ENCODE measurements at regions not wholly inside any gene's neighbourhood (a gene's known extent, or its start where the extent isn't known, plus 50 kb on each side); places are given as distances from the start of the nearest gene placed in this dataset.

DNA sequence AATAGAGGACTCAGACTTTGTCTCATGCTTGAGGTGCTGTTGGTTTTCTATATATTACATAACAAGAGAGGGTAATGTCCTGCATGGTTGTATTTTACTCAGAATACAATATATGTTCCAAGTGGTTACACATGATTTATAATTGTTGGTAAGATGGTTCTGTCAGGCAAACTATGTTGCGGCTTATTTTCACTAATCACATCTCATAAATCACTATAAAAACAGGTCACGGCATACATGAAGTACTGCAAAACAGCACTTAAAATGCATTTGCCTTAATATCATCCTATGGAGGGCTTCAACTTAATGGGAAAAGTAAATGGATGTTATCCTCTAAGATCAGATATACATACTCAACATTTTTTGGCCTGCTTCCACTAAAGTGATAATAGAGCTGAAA, 246.0 kb upstream of the ARSJ start:
- no peaks in the 10 kb centered on the region for H3K36me3 ChIP-seq (ENCODE audit: low read depth)
- ATAC-seq (ENCODE audit: low read depth) (no peak), DNase-seq (ENCODE audit: low spot score) (no peak)
- no peaks in the 10 kb centered on the region for H3K4me1 ChIP-seq (ENCODE audit: insufficient read depth, poor library complexity, severe bottlenecking)
- H3K4me3 ChIP-seq (ENCODE audit: severe bottlenecking) = no peak overlapping the region
- TF ChIP-seq, protein P1, sequence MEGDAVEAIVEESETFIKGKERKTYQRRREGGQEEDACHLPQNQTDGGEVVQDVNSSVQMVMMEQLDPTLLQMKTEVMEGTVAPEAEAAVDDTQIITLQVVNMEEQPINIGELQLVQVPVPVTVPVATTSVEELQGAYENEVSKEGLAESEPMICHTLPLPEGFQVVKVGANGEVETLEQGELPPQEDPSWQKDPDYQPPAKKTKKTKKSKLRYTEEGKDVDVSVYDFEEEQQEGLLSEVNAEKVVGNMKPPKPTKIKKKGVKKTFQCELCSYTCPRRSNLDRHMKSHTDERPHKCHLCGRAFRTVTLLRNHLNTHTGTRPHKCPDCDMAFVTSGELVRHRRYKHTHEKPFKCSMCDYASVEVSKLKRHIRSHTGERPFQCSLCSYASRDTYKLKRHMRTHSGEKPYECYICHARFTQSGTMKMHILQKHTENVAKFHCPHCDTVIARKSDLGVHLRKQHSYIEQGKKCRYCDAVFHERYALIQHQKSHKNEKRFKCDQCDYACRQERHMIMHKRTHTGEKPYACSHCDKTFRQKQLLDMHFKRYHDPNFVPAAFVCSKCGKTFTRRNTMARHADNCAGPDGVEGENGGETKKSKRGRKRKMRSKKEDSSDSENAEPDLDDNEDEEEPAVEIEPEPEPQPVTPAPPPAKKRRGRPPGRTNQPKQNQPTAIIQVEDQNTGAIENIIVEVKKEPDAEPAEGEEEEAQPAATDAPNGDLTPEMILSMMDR (IDR thresholded peaks at IDR 0.05; ENCODE audit: poor library complexity, severe bottlenecking) = no peak
- H3K27me3 ChIP-seq (ENCODE audit: insufficient read depth, poor library complexity, severe bottlenecking) = no peaks in the 10 kb centered on the region
- no peaks in the 10 kb centered on the region for H3K9me3 ChIP-seq (ENCODE audit: severe bottlenecking)
- no peak overlapping the region for H3K27ac ChIP-seq (ENCODE audit: poor library complexity, severe bottlenecking)

DNA sequence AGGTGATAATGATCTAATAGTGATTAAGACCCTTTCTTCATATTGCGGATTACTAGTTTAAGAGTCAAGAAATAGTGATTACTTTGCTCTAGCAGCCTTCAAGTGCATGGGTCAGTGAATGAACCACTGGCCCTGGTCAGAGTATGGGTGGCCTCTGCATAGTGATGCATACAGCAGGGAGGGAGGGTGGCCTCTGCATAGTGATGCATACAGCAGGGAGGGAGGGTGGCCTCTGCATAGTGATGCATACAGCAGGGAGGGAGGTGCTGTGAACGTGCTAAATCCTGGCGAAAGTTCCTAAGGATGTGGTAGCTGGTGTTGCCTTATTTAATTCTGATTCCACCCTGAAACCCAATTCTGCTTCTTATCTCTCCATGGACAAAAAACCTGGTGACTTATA, 246.7 kb upstream of the ARSJ start:
- Histone ChIP-seq H3K27ac (ENCODE audit: poor library complexity, severe bottlenecking) (no peak overlapping the region), H3K4me1 (ENCODE audit: insufficient read depth, poor library complexity, severe bottlenecking) (no peaks in the 10 kb centered on the region), H3K9me3 (ENCODE audit: severe bottlenecking) (no peaks in the 10 kb centered on the region), H3K36me3 (ENCODE audit: low read depth) (no peaks in the 10 kb centered on the region), H3K4me3 (ENCODE audit: severe bottlenecking) (no peak overlapping the region), H3K27me3 (ENCODE audit: insufficient read depth, poor library complexity, severe bottlenecking) (no peaks in the 10 kb centered on the region)
- no peak for ATAC-seq (ENCODE audit: low read depth)
- no peak for DNase-seq (ENCODE audit: low spot score)
- TF ChIP-seq, protein P1 (IDR thresholded peaks at IDR 0.05; ENCODE audit: poor library complexity, severe bottlenecking) = no peak

DNA sequence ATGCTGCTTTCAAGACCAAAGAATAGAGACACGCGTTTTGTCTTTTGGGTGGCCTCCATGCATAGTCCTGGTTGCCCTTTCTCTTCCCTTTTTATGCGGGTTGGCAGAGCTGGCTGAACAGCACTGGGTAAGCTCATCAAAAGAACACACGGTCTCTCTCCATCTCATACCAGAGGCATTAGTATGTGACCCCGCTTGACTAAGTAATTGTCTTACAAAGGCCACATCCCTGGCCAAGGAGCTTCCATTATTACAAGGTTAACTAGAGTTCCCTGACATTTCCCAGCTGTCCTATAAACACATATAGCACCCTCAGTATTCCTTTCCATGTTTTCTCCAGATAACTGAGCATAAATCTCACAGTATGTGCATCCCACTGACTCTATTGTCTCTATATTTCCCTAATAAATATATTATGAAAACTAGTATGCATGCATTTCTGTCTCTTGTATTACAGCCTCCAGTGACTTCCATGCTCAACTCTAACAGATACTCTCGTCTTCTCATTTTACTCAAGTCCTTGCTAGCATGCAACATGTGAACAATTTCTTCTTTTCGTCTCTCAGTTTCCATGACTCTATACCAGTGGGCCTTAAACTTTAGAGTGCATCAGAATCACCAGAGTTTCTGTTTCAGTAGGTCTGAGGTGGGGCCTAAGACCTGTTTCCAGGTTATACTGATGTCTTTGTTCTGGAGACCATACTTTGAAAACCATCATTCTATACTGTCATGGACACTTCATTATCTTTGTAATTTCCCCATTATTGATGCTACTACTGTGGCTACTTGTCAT, 247.7 kb upstream of the ARSJ start:
- ATAC-seq (ENCODE audit: low read depth) = no peak

DNA sequence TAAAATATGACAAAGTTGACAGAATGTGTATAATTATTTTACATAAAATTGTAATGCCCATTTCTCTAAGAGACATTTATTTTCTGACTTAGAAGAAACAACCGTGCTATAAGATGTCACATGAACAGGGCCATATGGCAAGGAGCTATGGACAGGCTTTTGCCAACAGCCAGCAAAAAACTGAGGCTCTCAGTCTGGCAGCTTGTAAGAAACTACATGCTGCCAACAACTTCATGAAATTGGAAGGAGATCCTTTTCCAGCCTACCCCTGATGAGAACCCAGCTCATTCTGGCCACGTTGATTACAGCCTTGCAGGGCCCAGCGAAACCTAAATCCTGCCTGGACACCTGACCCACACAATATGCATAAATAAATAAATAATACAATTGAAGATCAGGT, 250.3 kb upstream of the ARSJ start:
- Histone ChIP-seq H3K4me3 (ENCODE audit: severe bottlenecking) (no peak overlapping the region), H3K36me3 (ENCODE audit: low read depth) (no peaks in the 10 kb centered on the region), H3K9me3 (ENCODE audit: severe bottlenecking) (no peaks in the 10 kb centered on the region), H3K27me3 (ENCODE audit: insufficient read depth, poor library complexity, severe bottlenecking) (no peaks in the 10 kb centered on the region), H3K4me1 (ENCODE audit: insufficient read depth, poor library complexity, severe bottlenecking) (no peaks in the 10 kb centered on the region), H3K27ac (ENCODE audit: poor library complexity, severe bottlenecking) (no peak overlapping the region)
- ATAC-seq (ENCODE audit: low read depth) (no peak), DNase-seq (ENCODE audit: low spot score) (no peak)
- TF ChIP-seq, protein P1 (IDR thresholded peaks at IDR 0.05; ENCODE audit: poor library complexity, severe bottlenecking) = no peak

More for the DNA sequence above, 247.7 kb upstream of the ARSJ start:
- TF ChIP-seq, protein P1 (IDR thresholded peaks at IDR 0.05; ENCODE audit: poor library complexity, severe bottlenecking) = no peak
- Histone ChIP-seq H3K36me3 (ENCODE audit: low read depth) (no peaks in the 10 kb centered on the region), H3K27ac (ENCODE audit: poor library complexity, severe bottlenecking) (no peak overlapping the region), H3K27me3 (ENCODE audit: insufficient read depth, poor library complexity, severe bottlenecking) (no peaks in the 10 kb centered on the region), H3K4me1 (ENCODE audit: insufficient read depth, poor library complexity, severe bottlenecking) (no peaks in the 10 kb centered on the region), H3K9me3 (ENCODE audit: severe bottlenecking) (no peaks in the 10 kb centered on the region), H3K4me3 (ENCODE audit: severe bottlenecking) (no peak overlapping the region)
- no peak for DNase-seq (ENCODE audit: low spot score)

DNA sequence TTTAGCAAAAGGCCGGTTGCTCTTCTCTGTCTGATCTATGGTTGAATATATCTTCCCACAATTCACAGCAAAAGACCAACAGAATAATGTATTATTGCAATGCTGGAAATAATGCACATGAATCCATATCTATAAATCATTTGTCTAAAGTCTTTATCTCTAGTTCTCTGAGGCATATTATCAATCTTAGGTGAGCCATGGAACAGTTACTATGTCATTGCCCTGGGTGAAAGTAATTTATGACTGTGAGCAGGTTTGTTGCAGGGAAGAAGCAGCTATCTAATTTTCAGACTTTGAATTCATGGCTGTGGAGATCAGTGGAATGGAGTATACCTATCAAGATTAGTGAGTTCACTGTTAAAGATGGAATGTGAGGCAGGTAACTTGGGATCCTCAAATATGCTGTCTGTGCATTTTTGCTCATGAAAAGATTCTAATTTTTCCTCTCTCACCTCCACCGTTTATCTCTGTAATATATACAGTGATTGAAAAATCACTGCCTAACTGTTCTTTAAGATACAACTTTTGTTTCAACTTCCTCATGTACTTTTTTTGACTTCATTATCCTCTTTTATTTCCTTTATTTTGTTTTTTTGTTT, 256.8 kb upstream of the ARSJ start:
- H3K27ac ChIP-seq (ENCODE audit: poor library complexity, severe bottlenecking) = no peak overlapping the region
- H3K4me3 ChIP-seq (ENCODE audit: severe bottlenecking) = no peak overlapping the region
- DNase-seq (ENCODE audit: low spot score) = no peak
- H3K36me3 ChIP-seq (ENCODE audit: low read depth) = no peaks in the 10 kb centered on the region
- ATAC-seq (ENCODE audit: low read depth) = no peak
- no peaks in the 10 kb centered on the region for H3K4me1 ChIP-seq (ENCODE audit: insufficient read depth, poor library complexity, severe bottlenecking)
- H3K27me3 ChIP-seq (ENCODE audit: insufficient read depth, poor library complexity, severe bottlenecking) = no peaks in the 10 kb centered on the region
- TF ChIP-seq, protein P1 (IDR thresholded peaks at IDR 0.05; ENCODE audit: poor library complexity, severe bottlenecking) = no peak
- no peaks in the 10 kb centered on the region for H3K9me3 ChIP-seq (ENCODE audit: severe bottlenecking)

Measured in RWPE2 (cell line).